ENCODE measurements at regions not wholly inside any gene's neighbourhood (a gene's known extent, or its start where the extent isn't known, plus 50 kb on each side); places are given as distances from the start of the nearest gene placed in this dataset.

DNA sequence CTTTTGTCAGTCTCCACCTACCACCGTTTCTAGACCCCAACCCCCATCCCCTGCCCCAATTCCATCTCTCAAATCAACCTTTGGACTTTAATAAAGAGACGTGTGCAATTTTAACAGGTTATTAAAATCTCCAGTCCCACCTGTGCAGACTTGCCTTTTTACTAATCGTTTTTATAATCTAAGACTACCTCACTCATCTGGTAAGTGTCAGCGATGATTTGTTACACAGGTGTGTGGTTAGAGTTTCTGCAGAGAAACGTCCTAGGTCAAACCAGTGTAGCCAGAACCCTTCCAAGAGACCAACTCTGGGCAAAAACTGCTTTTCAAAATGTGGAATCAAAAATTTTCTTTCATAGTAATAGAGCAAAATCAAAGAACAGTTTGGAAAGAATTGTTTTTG lies 60.4 kb upstream of the PELI2 start:
- TF ChIP-seq, protein P1, sequence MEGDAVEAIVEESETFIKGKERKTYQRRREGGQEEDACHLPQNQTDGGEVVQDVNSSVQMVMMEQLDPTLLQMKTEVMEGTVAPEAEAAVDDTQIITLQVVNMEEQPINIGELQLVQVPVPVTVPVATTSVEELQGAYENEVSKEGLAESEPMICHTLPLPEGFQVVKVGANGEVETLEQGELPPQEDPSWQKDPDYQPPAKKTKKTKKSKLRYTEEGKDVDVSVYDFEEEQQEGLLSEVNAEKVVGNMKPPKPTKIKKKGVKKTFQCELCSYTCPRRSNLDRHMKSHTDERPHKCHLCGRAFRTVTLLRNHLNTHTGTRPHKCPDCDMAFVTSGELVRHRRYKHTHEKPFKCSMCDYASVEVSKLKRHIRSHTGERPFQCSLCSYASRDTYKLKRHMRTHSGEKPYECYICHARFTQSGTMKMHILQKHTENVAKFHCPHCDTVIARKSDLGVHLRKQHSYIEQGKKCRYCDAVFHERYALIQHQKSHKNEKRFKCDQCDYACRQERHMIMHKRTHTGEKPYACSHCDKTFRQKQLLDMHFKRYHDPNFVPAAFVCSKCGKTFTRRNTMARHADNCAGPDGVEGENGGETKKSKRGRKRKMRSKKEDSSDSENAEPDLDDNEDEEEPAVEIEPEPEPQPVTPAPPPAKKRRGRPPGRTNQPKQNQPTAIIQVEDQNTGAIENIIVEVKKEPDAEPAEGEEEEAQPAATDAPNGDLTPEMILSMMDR (conservative IDR thresholded peaks at IDR 0.05; ENCODE audit: low read depth, low read length): no peak
- TF ChIP-seq, protein P2, sequence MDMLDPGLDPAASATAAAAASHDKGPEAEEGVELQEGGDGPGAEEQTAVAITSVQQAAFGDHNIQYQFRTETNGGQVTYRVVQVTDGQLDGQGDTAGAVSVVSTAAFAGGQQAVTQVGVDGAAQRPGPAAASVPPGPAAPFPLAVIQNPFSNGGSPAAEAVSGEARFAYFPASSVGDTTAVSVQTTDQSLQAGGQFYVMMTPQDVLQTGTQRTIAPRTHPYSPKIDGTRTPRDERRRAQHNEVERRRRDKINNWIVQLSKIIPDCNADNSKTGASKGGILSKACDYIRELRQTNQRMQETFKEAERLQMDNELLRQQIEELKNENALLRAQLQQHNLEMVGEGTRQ (IDR thresholded peaks at IDR 0.05; ENCODE audit: low read depth, low read length): no peak
- no peak for TF ChIP-seq RAD21 (IDR thresholded peaks at IDR 0.05; ENCODE audit: low read length)
- TF ChIP-seq FOS (IDR thresholded peaks at IDR 0.05; ENCODE audit: low read depth, low read length): no peak
- TF ChIP-seq CEBPB (IDR thresholded peaks at IDR 0.05; ENCODE audit: low read depth, low read length): no peak
- TF ChIP-seq MXI1 (IDR thresholded peaks at IDR 0.05; ENCODE audit: borderline replicate concordance, low read depth, low read length): no peak
- TF ChIP-seq MAZ (IDR thresholded peaks at IDR 0.05; ENCODE audit: borderline replicate concordance, low read depth, low read length): no peak
- no peak for TF ChIP-seq POLR2A (IDR thresholded peaks at IDR 0.05; ENCODE audit: low read depth, low read length)
